SU-DHL-6 (cell line): ENCODE measurements at regions not wholly inside any gene's neighbourhood (a gene's known extent, or its start where the extent isn't known, plus 50 kb on each side); places are given as distances from the start of the nearest gene placed in this dataset.

Source experiments
- H2AFZ ChIP-seq: fragments of 200-600 bp; sonication (generic); 2 replicates; pipeline ENCODE4 v1.6.1; 2014; ENCODE audit warnings: low read depth, mild to moderate bottlenecking, moderate library complexity, mixed read lengths, antibody characterized with exemption, low read length; ENCODE audit not compliant: severe bottlenecking
- H3F3A ChIP-seq: fragments of 200-600 bp; shearing (Covaris generic); 2 replicates; pipeline ENCODE4 v1.6.0; 2016; ENCODE audit warnings: antibody characterized with exemption, mild to moderate bottlenecking; ENCODE audit not compliant: insufficient read depth
- H3K27ac ChIP-seq: fragments of 200-600 bp; sonication (generic); 2 replicates; pipeline ENCODE4 v1.5.1; 2016; ENCODE audit warnings: low read depth, mild to moderate bottlenecking, low read length, moderate library complexity, mixed read lengths
- H3K27me3 ChIP-seq: fragments of 200-600 bp; sonication (generic), shearing (Covaris generic); 2 replicates; pipeline ENCODE4 v1.6.0; 2014; ENCODE audit warnings: mild to moderate bottlenecking, low read length
- H3K36me3 ChIP-seq: fragments of 200-600 bp; sonication (generic); 2 replicates; pipeline ENCODE4 v1.6.1; 2014; ENCODE audit warnings: mild to moderate bottlenecking, low read length, mixed read lengths
- H3K4me2 ChIP-seq: fragments of 300-600, 200-600 bp; shearing (Covaris generic), sonication (generic); 2 replicates; pipeline ENCODE4 v1.6.0; 2014; ENCODE audit warnings: low read length, low read depth, mild to moderate bottlenecking; ENCODE audit not compliant: poor library complexity, severe bottlenecking
- H3K4me3 ChIP-seq: fragments of 200-600 bp; sonication (generic); 2 replicates; pipeline ENCODE4 v1.5.1; 2014; ENCODE audit warnings: antibody characterized with exemption, low read length, mild to moderate bottlenecking, mixed read lengths; ENCODE audit not compliant: insufficient read depth, poor library complexity, severe bottlenecking
- H3K79me2 ChIP-seq: fragments of 200-600 bp; sonication (generic); 2 replicates; pipeline ENCODE4 v1.6.1; 2014; ENCODE audit warnings: mild to moderate bottlenecking, low read length, moderate library complexity; ENCODE audit not compliant: insufficient read depth
- H3K9ac ChIP-seq: fragments of 200-600 bp; sonication (generic); 2 replicates; pipeline ENCODE4 v1.7.0; 2014; ENCODE audit warnings: mild to moderate bottlenecking, low read length
- H3K9me2 ChIP-seq: fragments of 200-600 bp; sonication (generic); replicated peaks from 2 replicates; pipeline ENCODE4 v1.6.1; 2014; ENCODE audit warnings: low read length; ENCODE audit not compliant: insufficient read depth
- H3K9me3 ChIP-seq: fragments of 200-600 bp; sonication (generic); 2 replicates; pipeline ENCODE4 v1.6.1; 2014; ENCODE audit warnings: low read length, mixed read lengths; ENCODE audit not compliant: insufficient read depth
- H4K20me1 ChIP-seq: fragments of 200-600 bp; sonication (generic); 2 replicates; pipeline ENCODE4 v1.6.1; 2014; ENCODE audit warnings: low read depth, mild to moderate bottlenecking, antibody characterized with exemption, low read length, moderate library complexity, mixed read lengths
- EZH2phosphoT487 ChIP-seq: fragments of 200-600 bp; sonication (generic), shearing (Covaris generic); conservative IDR thresholded peaks from 2 replicates; pipeline ENCODE4 v1.6.1; 2018; ENCODE audit warnings: mild to moderate bottlenecking, antibody characterized with exemption, low read length, moderate library complexity, mixed read lengths
- TF ChIP-seq, protein P1 (sequence below): fragments of 200-600 bp; sonication (generic); IDR thresholded peaks from one replicate; pipeline ENCODE4 v1.5.1; 2017; ENCODE audit warnings: antibody characterized with exemption, mild to moderate bottlenecking, low read length, moderate library complexity; ENCODE audit not compliant: insufficient read depth, poor library complexity, severe bottlenecking

DNA sequence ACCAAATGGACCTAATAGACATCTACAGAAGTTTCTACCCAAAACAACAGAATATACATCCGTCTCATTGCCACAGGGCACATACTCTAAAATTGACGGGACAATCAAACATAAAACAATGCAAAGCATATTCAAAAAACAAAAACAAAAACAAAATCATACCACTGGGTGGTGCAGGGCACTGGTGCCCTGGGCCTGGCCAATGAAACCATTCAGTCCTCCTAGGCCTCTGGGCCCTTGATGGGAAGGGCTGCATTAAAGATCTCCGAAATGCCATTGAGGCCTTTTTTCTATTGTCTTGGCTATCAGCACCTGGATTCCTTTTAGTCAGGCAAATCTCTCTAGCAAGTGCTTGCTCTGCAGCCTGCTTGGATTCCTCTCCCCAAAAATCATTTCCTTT lies 213.9 kb upstream of the ZCCHC13 start:
- no peaks in the 10 kb centered on the region for H3K27me3 ChIP-seq
- no peaks in the 10 kb centered on the region for H3K36me3 ChIP-seq
- TF ChIP-seq EZH2phosphoT487 = no peak
- TF ChIP-seq, protein P1, sequence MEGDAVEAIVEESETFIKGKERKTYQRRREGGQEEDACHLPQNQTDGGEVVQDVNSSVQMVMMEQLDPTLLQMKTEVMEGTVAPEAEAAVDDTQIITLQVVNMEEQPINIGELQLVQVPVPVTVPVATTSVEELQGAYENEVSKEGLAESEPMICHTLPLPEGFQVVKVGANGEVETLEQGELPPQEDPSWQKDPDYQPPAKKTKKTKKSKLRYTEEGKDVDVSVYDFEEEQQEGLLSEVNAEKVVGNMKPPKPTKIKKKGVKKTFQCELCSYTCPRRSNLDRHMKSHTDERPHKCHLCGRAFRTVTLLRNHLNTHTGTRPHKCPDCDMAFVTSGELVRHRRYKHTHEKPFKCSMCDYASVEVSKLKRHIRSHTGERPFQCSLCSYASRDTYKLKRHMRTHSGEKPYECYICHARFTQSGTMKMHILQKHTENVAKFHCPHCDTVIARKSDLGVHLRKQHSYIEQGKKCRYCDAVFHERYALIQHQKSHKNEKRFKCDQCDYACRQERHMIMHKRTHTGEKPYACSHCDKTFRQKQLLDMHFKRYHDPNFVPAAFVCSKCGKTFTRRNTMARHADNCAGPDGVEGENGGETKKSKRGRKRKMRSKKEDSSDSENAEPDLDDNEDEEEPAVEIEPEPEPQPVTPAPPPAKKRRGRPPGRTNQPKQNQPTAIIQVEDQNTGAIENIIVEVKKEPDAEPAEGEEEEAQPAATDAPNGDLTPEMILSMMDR = no peak
- H3K4me3 ChIP-seq = no peak overlapping the region
- no peak overlapping the region for H3K4me2 ChIP-seq
- H3F3A ChIP-seq = no peaks in the 10 kb centered on the region
- no peak overlapping the region for H2AFZ ChIP-seq
- H3K9me3 ChIP-seq = 0 out of 2 replicates have a peak, but pooled peaks cover 7% of the 10 kb centered on the region
- no peaks in the 10 kb centered on the region for H4K20me1 ChIP-seq
- H3K9me2 ChIP-seq = no peaks in the 10 kb centered on the region
- H3K9ac ChIP-seq = no peak overlapping the region
- no peak overlapping the region for H3K27ac ChIP-seq
- H3K79me2 ChIP-seq = no peaks in the 10 kb centered on the region

DNA sequence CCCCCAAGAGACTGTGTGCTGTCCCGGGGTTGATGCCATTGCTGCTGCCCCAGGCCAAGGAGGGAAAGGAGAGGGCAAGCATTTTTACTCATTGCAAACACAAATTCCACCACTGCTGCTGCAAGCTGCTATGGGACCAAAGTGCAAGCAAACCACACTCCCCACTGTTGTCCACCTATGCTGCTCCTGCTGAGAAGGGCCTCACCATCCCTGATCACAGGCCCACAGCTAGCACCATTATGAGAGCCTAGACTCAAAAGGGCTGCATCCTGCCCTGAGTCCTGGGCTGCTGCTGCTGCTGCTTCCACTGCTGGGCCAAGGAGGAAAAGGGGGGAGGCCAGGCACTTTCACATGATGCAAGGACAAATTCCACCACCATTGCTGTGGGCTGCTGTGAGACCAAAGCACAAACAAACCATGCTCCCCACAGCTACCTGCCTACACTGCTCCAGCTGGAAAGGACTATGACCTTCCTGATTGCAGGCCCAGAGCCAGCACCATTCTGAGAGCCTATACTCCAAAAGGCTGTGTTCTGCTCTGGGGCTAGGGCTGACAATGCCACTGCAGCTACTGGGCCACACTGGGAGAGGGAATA lies 218.2 kb upstream of the ZCCHC13 start:
- H3K4me2 ChIP-seq = no peak overlapping the region
- H3K36me3 ChIP-seq = no peaks in the 10 kb centered on the region
- no peak overlapping the region for H3K4me3 ChIP-seq
- H3F3A ChIP-seq = no peaks in the 10 kb centered on the region
- no peak for TF ChIP-seq EZH2phosphoT487
- TF ChIP-seq, protein P1 = no peak
- no peaks in the 10 kb centered on the region for H4K20me1 ChIP-seq
- no peaks in the 10 kb centered on the region for H3K9me2 ChIP-seq
- H3K9me3 ChIP-seq = 0 out of 2 replicates have a peak, but pooled peaks cover 7% of the 10 kb centered on the region
- H3K27me3 ChIP-seq = no peaks in the 10 kb centered on the region
- no peaks in the 10 kb centered on the region for H3K79me2 ChIP-seq
- no peak overlapping the region for H2AFZ ChIP-seq
- H3K9ac ChIP-seq = no peak overlapping the region
- no peak overlapping the region for H3K27ac ChIP-seq

DNA sequence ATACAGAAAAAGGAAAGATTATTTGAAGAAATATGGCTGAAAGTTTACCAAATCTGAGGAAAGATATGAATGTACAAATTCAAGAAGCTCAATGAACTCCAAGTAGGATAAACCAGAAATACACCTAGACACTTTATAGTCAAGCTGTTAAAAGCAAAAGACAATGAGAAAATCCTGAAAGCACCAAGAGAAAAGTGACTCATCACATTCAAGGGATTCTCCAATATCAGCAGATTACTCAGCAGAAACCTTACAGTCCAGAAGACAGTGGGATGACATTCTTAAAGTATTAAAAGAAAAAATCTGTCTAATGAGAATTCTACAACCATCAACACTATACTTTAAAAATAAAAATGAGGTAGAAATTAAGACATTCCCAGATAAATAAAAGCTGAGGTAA lies 223.8 kb upstream of the ZCCHC13 start:
- no peaks in the 10 kb centered on the region for H3F3A ChIP-seq
- H3K4me2 ChIP-seq = no peak overlapping the region
- no peaks in the 10 kb centered on the region for H3K79me2 ChIP-seq
- H3K27ac ChIP-seq = no peak overlapping the region
- H3K36me3 ChIP-seq = no peaks in the 10 kb centered on the region
- no peak overlapping the region for H3K4me3 ChIP-seq
- no peaks in the 10 kb centered on the region for H3K9me3 ChIP-seq
- no peaks in the 10 kb centered on the region for H4K20me1 ChIP-seq
- no peak overlapping the region for H3K9ac ChIP-seq
- TF ChIP-seq, protein P1 = no peak
- no peak for TF ChIP-seq EZH2phosphoT487
- H3K27me3 ChIP-seq = no peaks in the 10 kb centered on the region
- no peak overlapping the region for H2AFZ ChIP-seq
- no peaks in the 10 kb centered on the region for H3K9me2 ChIP-seq
